WTC11 (cell line): ENCODE measurements at regions not wholly inside any gene's neighbourhood (a gene's known extent, or its start where the extent isn't known, plus 50 kb on each side); places are given as distances from the start of the nearest gene placed in this dataset.

Experiments
- ATAC-seq: fragments of 200-7000 bp; cut with Tn5 transposase; 2 replicates; pipeline ENCODE4 v1.10.0; 2021; ENCODE audit warnings: mild to moderate bottlenecking, moderate library complexity
- CTCF ChIA-PET: fragments of 300-600 bp; sonication (Branson Sonifier 250); formaldehyde crosslinking; loops from one replicate; lab custom pipeline; 2021; ENCODE audit warnings: antibody characterized with exemption; lab: Charles Lee
- POLR2A ChIA-PET: fragments of 350-600 bp; sonication (Branson Sonifier 250); formaldehyde crosslinking; loops from one replicate; lab custom pipeline; 2021; ENCODE audit warnings: antibody characterized with exemption; lab: Charles Lee
- DNase-seq: peaks from one replicate; pipeline ENCODE4 v3.0.0; 2021; ENCODE audit warnings: low spot score
- H3K27ac Mint-ChIP-seq: 2 replicates; pipeline ENCODE4 v1.8.0; 2021; ENCODE audit warnings: mixed read lengths
- H3K27me3 Mint-ChIP-seq: 2 replicates; pipeline ENCODE4 v1.8.0; 2021; ENCODE audit warnings: low read depth, mild to moderate bottlenecking, moderate library complexity, mixed read lengths
- H3K36me3 Mint-ChIP-seq: 2 replicates; pipeline ENCODE4 v1.8.0; 2021; ENCODE audit warnings: mixed read lengths
- H3K4me1 Mint-ChIP-seq: 2 replicates; pipeline ENCODE4 v1.8.0; 2022; ENCODE audit warnings: mixed read lengths
- H3K4me3 Mint-ChIP-seq: 2 replicates; pipeline ENCODE4 v1.8.0; 2021; ENCODE audit warnings: mild to moderate bottlenecking, moderate library complexity, mixed read lengths
- H3K9me3 Mint-ChIP-seq: 2 replicates; pipeline ENCODE4 v1.8.0; 2021; ENCODE audit warnings: mixed read lengths
- ESRRA ChIP-seq: sonication (generic); formaldehyde crosslinking; IDR thresholded peaks from 2 replicates; pipeline ENCODE4 v1.8.1; 2022; ENCODE audit warnings: mild to moderate bottlenecking, missing genetic modification reagents, borderline replicate concordance
- GRHL2 ChIP-seq: fragments of 250-450 bp; sonication (Bioruptor Pico); IDR thresholded peaks from 2 replicates; pipeline ENCODE4 v1.8.0; 2022; ENCODE audit warnings: mild to moderate bottlenecking, moderate library complexity; ENCODE audit not compliant: insufficient replicate concordance, severe bottlenecking
- MXD4 ChIP-seq: fragments of 250-450 bp; sonication (Bioruptor Pico); IDR thresholded peaks from 2 replicates; pipeline ENCODE4 v1.8.0; 2021; ENCODE audit warnings: mild to moderate bottlenecking, moderate library complexity, borderline replicate concordance
- NFYB ChIP-seq: sonication (generic); formaldehyde crosslinking; conservative IDR thresholded peaks from 2 replicates; pipeline ENCODE4 v1.8.0; 2022; ENCODE audit warnings: low read depth, missing genetic modification reagents
- NR3C1 ChIP-seq: sonication (generic); formaldehyde crosslinking; conservative IDR thresholded peaks from 2 replicates; pipeline ENCODE4 v1.8.1; 2023; ENCODE audit warnings: low read depth, mild to moderate bottlenecking, missing genetic modification reagents
- PRRX2 ChIP-seq: fragments of 250-450 bp; sonication (Bioruptor Pico); IDR thresholded peaks from 2 replicates; pipeline ENCODE4 v1.8.0; 2021; ENCODE audit warnings: mild to moderate bottlenecking
- SMAD3 ChIP-seq: sonication (generic); formaldehyde crosslinking; IDR thresholded peaks from 2 replicates; pipeline ENCODE4 v1.8.0; 2022; ENCODE audit warnings: missing genetic modification reagents, mild to moderate bottlenecking, borderline replicate concordance
- TP53 ChIP-seq: sonication (generic); formaldehyde crosslinking; IDR thresholded peaks from 2 replicates; pipeline ENCODE4 v1.8.1; 2023; ENCODE audit warnings: mild to moderate bottlenecking, missing genetic modification reagents
- ZBTB21 ChIP-seq: sonication (generic); formaldehyde crosslinking; IDR thresholded peaks from 2 replicates; pipeline ENCODE4 v1.8.1; 2023; ENCODE audit warnings: mild to moderate bottlenecking, missing genetic modification reagents, borderline replicate concordance
- ZNF423 ChIP-seq: fragments of 250-450 bp; sonication (Bioruptor Pico); IDR thresholded peaks from 2 replicates; pipeline ENCODE4 v2.1.2; 2022; ENCODE audit warnings: mild to moderate bottlenecking, moderate library complexity
- TF ChIP-seq, protein P1 (sequence below): sonication (generic); formaldehyde crosslinking; conservative IDR thresholded peaks from 2 replicates; pipeline ENCODE4 v1.8.1; 2023; ENCODE audit warnings: mild to moderate bottlenecking, low read depth, missing genetic modification reagents, moderate library complexity
- TF ChIP-seq, protein P2 (sequence below): sonication (generic); formaldehyde crosslinking; IDR thresholded peaks from 2 replicates; pipeline ENCODE4 v1.8.1; 2022; ENCODE audit warnings: missing genetic modification reagents, borderline replicate concordance
- TF ChIP-seq, protein P3 (sequence below): fragments of 250-450 bp; sonication (Bioruptor Pico); IDR thresholded peaks from 2 replicates; pipeline ENCODE4 v1.9.0; 2021; ENCODE audit warnings: moderate library complexity, mild to moderate bottlenecking, inconsistent platforms, borderline replicate concordance
- TF ChIP-seq, protein P4 (sequence below): sonication (generic); formaldehyde crosslinking; IDR thresholded peaks from 2 replicates; pipeline ENCODE4 v1.8.1; 2022; ENCODE audit warnings: low read depth, missing genetic modification reagents, borderline replicate concordance
- TF ChIP-seq, protein P5 (sequence below): sonication (generic); formaldehyde crosslinking; IDR thresholded peaks from 2 replicates; pipeline ENCODE4 v1.8.1; 2023; ENCODE audit warnings: mild to moderate bottlenecking, missing genetic modification reagents, moderate library complexity
- TF ChIP-seq, protein P6 (sequence below): sonication (generic); formaldehyde crosslinking; IDR thresholded peaks from 2 replicates; pipeline ENCODE4 v1.8.0; 2022; ENCODE audit warnings: mild to moderate bottlenecking, missing genetic modification reagents
- TF ChIP-seq, protein P7 (sequence below): sonication (generic); formaldehyde crosslinking; IDR thresholded peaks from 2 replicates; pipeline ENCODE4 v1.8.1; 2022; ENCODE audit warnings: low read depth, mild to moderate bottlenecking, moderate library complexity, missing genetic modification reagents, borderline replicate concordance
- TF ChIP-seq, protein P8 (sequence below): fragments of 250-450 bp; sonication (Bioruptor Pico); IDR thresholded peaks from 2 replicates; pipeline ENCODE4 v2.1.2; 2022; ENCODE audit warnings: mild to moderate bottlenecking, moderate library complexity

DNA sequence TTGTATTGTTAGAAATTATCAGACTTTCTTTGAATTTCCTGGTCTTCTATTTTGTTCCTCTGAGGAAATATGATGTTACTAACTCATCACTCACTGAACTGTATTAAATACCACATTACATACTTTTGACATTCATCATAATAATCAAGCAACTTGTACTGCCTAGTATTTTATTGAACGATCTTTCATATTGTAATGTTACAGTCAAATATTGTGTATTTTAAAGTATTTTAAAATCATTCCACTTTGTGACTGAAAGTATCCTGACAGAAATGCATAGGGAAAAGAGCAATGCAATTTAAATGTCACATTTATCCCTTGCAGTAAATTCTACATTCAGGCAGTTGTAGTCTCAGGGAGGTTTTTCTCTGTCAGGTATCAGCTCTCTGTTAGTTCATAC, 1557.4 kb downstream of the CDH8 start (continued):
- TF ChIP-seq, protein P1, sequence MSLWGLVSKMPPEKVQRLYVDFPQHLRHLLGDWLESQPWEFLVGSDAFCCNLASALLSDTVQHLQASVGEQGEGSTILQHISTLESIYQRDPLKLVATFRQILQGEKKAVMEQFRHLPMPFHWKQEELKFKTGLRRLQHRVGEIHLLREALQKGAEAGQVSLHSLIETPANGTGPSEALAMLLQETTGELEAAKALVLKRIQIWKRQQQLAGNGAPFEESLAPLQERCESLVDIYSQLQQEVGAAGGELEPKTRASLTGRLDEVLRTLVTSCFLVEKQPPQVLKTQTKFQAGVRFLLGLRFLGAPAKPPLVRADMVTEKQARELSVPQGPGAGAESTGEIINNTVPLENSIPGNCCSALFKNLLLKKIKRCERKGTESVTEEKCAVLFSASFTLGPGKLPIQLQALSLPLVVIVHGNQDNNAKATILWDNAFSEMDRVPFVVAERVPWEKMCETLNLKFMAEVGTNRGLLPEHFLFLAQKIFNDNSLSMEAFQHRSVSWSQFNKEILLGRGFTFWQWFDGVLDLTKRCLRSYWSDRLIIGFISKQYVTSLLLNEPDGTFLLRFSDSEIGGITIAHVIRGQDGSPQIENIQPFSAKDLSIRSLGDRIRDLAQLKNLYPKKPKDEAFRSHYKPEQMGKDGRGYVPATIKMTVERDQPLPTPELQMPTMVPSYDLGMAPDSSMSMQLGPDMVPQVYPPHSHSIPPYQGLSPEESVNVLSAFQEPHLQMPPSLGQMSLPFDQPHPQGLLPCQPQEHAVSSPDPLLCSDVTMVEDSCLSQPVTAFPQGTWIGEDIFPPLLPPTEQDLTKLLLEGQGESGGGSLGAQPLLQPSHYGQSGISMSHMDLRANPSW (CRISPR knock-in tag) = no peak
- TF ChIP-seq, protein P2, sequence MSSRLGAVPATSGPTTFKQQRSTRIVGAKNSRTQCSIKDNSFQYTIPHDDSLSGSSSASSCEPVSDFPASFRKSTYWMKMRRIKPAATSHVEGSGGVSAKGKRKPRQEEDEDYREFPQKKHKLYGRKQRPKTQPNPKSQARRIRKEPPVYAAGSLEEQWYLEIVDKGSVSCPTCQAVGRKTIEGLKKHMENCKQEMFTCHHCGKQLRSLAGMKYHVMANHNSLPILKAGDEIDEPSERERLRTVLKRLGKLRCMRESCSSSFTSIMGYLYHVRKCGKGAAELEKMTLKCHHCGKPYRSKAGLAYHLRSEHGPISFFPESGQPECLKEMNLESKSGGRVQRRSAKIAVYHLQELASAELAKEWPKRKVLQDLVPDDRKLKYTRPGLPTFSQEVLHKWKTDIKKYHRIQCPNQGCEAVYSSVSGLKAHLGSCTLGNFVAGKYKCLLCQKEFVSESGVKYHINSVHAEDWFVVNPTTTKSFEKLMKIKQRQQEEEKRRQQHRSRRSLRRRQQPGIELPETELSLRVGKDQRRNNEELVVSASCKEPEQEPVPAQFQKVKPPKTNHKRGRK (CRISPR knock-in tag) = no peak
- TF ChIP-seq, protein P3, sequence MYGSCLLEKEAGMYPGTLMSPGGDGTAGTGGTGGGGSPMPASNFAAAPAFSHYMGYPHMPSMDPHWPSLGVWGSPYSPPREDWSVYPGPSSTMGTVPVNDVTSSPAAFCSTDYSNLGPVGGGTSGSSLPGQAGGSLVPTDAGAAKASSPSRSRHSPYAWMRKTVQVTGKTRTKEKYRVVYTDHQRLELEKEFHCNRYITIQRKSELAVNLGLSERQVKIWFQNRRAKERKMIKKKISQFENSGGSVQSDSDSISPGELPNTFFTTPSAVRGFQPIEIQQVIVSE (CRISPR knock-in tag) = no peak
- TF ChIP-seq, protein P4, sequence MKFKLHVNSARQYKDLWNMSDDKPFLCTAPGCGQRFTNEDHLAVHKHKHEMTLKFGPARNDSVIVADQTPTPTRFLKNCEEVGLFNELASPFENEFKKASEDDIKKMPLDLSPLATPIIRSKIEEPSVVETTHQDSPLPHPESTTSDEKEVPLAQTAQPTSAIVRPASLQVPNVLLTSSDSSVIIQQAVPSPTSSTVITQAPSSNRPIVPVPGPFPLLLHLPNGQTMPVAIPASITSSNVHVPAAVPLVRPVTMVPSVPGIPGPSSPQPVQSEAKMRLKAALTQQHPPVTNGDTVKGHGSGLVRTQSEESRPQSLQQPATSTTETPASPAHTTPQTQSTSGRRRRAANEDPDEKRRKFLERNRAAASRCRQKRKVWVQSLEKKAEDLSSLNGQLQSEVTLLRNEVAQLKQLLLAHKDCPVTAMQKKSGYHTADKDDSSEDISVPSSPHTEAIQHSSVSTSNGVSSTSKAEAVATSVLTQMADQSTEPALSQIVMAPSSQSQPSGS (CRISPR knock-in tag) = no peak
- TF ChIP-seq ZBTB21 = no peak
- TF ChIP-seq MXD4 = no peak
- TF ChIP-seq, protein P5, sequence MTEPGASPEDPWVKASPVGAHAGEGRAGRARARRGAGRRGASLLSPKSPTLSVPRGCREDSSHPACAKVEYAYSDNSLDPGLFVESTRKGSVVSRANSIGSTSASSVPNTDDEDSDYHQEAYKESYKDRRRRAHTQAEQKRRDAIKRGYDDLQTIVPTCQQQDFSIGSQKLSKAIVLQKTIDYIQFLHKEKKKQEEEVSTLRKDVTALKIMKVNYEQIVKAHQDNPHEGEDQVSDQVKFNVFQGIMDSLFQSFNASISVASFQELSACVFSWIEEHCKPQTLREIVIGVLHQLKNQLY (CRISPR knock-in tag) = no peak

DNA sequence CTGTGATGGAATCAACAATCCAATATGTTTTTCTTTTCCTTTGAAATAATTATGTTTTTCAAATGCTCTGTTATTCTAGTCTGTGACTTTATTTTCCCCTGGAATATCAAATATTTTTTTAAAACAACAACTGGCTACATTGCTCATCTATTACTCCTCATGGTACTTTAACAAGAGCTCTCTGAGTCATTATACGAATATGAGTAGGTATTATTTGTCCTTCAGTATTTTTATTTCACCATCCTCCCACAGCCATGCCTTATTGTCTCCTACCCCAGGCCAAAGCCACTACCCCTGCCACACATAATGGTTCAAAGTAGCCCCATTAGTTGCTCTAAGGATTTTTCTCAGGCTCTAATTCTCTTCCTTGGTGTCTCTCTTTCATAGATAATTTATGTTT, 1572.3 kb downstream of the CDH8 start:
- Mint-ChIP-seq H3K27ac (no peak overlapping the region), H3K4me3 (no peak overlapping the region), H3K27me3 (no peaks in the 10 kb centered on the region), H3K9me3 (peaks cover 24% of the 10 kb centered on the region), H3K4me1 (no peaks in the 10 kb centered on the region), H3K36me3 (no peaks in the 10 kb centered on the region)
- TF ChIP-seq ZNF423 (CRISPR knock-in tag) (no peak), GRHL2 (CRISPR knock-in tag) (no peak), NFYB (no peak), MXD4 (no peak), NR3C1 (CRISPR knock-in tag) (no peak), TP53 (CRISPR knock-in tag) (no peak), PRRX2 (CRISPR knock-in tag) (no peak), SMAD3 (no peak), ESRRA (no peak)
- TF ChIP-seq, protein P2 (CRISPR knock-in tag) = no peak
- TF ChIP-seq, protein P6, sequence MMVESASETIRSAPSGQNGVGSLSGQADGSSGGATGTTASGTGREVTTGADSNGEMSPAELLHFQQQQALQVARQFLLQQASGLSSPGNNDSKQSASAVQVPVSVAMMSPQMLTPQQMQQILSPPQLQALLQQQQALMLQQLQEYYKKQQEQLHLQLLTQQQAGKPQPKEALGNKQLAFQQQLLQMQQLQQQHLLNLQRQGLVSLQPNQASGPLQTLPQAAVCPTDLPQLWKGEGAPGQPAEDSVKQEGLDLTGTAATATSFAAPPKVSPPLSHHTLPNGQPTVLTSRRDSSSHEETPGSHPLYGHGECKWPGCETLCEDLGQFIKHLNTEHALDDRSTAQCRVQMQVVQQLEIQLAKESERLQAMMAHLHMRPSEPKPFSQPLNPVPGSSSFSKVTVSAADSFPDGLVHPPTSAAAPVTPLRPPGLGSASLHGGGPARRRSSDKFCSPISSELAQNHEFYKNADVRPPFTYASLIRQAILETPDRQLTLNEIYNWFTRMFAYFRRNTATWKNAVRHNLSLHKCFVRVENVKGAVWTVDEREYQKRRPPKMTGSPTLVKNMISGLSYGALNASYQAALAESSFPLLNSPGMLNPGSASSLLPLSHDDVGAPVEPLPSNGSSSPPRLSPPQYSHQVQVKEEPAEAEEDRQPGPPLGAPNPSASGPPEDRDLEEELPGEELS (CRISPR knock-in tag) = no peak
- TF ChIP-seq, protein P7, sequence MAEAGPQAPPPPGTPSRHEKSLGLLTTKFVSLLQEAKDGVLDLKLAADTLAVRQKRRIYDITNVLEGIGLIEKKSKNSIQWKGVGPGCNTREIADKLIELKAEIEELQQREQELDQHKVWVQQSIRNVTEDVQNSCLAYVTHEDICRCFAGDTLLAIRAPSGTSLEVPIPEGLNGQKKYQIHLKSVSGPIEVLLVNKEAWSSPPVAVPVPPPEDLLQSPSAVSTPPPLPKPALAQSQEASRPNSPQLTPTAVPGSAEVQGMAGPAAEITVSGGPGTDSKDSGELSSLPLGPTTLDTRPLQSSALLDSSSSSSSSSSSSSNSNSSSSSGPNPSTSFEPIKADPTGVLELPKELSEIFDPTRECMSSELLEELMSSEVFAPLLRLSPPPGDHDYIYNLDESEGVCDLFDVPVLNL (CRISPR knock-in tag) = no peak
- TF ChIP-seq, protein P3 (CRISPR knock-in tag) = no peak
- TF ChIP-seq, protein P8, sequence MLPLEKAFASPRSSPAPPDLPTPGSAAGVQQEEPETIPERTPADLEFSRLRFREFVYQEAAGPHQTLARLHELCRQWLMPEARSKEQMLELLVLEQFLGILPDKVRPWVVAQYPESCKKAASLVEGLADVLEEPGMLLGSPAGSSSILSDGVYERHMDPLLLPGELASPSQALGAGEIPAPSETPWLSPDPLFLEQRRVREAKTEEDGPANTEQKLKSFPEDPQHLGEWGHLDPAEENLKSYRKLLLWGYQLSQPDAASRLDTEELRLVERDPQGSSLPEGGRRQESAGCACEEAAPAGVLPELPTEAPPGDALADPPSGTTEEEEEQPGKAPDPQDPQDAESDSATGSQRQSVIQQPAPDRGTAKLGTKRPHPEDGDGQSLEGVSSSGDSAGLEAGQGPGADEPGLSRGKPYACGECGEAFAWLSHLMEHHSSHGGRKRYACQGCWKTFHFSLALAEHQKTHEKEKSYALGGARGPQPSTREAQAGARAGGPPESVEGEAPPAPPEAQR (CRISPR knock-in tag) = no peak
- ChIA-PET POLR2A (no interaction called here), CTCF (no interaction called here)
- no peak for ATAC-seq
- DNase-seq = no peak
